ENCODE measurements at regions not wholly inside any gene's neighbourhood (a gene's known extent, or its start where the extent isn't known, plus 50 kb on each side); places are given as distances from the start of the nearest gene placed in this dataset.
A peak's percentile ranks its signal among the peaks of the same experiment; 100 is the strongest.

DNA sequence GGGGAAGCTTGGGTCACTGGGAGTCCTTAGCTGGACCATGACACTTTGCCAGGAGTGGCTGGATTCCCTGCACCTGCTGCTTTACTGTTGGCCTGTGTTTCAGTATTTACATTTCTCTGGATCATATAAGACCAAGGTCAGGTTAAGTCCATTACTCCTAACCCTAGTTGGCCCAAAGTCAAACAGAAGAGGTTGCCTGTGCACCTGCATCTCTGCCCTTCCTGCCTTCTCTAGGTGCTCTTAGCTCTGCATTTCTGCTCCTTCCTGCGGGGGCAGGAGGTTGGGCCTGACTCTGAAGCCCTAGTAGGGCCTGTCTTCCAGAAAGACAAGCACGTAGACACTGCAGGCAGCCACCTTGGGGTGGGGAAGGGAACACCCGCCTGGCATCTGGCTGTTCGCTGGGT is 124.3 kb downstream of the RPLP1 start:
- DNase-seq = no peak

DNA sequence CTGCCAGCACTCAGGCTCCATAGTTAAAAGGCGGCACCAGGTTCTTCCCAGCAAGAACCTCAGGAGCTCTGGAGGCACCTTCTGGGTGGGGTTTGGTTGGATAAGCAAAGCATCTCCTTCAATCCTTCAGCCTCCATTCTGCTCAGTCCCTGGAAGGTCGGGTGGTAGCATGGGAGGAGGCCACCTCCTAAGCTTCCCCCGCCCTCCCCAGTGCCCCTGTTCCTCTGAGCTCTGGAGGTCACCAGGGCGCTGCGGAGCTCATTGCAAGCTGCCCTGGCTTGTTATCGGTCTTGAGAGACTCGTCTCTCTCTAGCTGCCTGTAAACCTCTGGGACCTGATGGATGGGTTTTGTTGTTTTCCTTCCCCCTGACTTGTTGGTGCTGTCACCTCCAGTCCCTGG is 124.8 kb downstream of the RPLP1 start:
- no peak for DNase-seq

DNA sequence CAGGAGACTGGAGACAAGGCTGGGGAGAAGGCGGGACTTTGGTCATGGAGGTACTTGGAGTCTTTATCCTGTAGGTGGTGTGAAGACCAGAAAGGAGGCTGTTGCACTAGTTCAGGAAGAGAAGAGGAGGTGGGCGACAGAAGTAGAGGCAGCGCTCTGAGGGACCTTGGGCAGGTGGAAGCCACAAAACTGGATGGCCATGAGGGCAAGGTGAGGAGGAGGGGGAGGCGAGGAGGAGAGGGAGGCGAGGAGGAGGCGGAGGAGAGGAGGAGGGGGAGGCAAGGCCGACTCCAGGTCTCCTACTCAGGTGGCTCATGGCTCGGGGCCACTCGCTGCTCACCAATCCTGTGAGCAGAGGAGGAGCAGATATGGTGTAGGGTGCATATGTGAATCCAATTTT is 125.6 kb downstream of the RPLP1 start:
- DNase-seq = no peak

DNA sequence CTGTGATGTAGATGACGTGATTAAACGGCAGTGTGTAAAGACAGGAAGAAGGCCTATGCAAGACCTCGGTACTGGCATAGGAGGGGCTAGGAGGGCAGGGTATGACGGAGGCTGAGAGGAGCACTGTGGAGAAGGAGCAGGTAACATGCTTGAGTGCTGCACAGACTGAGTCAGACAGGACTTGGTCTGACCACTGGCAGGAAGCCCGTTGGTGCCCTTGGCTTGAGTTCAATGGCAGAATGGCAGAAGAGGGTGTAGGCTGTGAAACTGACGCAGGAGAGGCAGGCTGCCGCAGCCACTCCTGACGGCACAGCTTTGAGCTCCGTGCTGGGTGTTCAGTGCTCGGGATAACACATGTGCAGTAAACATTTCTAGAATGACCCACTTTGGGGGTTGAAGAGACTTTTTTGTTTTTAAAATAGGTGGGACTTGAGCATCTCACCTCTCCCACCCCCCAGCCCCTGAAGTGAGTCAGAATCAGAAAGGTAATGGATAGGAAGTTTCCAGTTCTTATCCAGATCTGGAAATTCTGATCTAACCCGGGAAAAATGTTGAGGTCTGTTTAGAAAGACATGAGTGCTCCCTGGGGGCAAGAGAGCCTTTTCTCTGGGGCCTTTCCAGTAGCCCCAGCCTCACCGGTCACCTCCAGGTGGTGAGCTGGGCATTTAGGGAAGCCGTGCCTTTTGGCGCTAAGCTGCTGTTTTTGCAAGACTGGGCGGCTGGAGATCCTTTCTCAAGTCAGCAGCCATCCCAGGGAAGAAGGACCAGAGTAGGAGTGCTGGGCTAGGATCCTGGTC is 126.4 kb downstream of the RPLP1 start:
- DNase-seq = no peak

DNA sequence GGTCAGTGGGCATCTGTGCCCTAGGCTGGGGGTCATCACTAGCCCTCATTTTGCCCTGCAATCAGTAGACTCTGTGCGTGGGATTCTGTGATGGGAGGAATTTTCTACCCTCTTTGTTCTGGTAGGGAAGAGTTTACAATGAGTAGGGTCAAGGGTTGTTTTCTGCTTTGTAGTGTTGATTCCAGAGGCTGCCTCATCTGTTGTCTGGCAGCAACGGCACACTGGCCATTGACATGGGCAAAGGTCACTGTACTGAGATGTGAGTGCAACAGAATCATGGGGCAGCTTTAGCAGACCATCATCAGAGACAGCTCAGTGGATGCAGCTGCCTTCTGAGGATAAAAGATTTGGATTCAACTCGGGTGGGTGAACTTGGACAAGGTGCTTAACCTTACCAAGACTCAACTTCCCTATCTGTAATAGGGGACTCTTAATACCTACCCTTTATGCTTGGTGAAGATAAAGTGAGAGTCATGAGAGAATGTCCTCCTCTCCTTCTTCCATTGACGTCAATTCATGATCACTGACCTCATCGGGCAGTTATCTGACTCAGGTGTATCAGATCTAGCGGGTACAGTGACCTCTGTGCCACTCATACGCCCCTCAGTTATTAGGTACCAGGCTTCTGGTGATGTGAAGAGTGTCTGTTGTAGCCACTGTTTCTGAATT is 127.5 kb downstream of the RPLP1 start:
- no peak for DNase-seq

DNA sequence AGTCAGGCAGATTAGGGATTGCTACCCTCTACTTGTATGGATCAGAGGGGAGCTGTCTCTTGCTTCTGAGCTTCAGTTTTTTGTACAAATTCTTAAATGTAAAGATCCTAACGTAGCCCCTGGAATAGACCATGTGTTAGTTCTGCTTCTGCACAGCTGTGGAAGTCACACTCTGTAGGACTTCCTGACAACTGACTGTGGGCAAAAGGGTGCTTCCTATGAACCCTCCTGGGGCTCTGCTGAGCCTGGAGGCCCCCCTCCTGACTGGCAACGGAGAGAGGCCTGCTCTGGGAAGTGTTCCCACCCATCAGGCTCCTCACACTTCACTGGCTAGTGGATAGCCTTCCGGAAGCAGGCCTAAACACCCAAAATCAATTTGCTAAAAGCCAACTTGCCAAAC is 131.0 kb downstream of the RPLP1 start:
- DNase-seq = peak in 1 of 3 donors; percentile 32

DNA sequence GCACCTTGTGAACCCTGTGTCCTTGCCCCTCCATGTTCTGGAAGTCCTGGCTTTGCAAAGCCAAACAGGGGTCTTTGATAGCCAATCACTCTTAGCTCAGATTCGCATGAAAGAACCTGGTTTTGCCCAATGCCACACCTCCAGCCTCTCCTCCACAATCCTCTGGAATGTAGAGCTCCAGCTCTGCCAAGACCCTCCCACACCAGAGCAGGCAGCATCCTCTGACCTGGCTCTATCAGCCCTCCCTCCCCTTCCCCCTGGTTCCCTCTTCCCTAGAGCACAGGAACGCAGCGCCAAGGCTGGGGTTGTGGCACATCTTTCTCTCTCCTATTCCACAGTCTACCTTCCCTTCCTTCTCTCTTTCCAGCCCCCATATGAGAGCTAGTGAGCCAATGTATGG is 133.3 kb downstream of the RPLP1 start:
- no peak for DNase-seq

DNA sequence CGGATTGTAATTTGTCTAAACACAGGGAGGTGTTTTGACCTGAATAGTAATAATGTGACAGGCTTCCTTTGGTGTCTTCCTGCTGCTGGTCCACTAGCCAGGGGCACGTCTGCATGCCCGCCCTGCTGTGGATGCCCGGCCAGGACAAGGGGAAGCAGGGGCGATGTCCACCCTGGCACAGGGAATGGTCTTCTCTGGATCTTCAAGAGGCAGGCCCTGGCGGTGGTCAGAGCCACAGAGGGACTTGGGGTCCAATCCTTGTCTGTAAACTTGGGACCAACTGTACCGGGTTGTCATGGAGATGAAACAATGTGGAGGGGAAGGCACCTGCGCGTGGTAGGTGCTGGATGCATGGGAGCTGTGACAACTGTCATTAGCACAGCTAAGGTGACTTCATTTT is 134.1 kb downstream of the RPLP1 start:
- no peak for DNase-seq

DNA sequence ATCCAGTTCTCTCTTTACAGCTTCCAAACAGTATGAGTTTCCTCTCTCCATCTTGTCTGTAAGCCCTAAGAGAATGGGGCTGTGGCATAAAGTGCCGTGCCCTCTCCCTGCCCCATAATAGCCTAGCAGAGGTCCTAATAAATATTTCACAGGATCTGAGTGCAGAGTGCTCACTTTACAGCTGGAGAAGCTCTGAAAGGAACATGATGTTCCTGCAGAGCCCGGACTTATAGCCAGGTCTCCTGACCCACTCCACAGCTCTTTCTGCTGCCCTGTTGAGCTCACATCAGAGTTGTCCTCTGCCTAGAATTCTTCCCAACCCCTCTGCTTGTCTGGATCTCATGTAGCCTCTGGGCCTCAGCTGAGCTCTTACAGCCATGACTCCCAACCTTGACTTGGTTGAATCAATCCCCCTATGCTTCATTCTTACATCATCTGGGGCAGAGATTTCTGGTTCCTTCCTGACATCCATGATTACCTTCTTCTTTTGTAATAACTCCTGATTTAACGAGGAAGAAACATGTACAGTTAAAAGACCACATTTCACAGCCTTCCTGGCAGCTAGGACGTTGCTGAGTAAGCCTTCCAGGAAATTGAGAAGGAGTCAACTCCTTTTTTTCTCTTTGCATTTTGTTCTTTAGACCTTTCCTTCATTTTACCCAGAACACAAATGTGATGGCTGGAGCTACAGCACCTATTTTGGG is 135.3 kb downstream of the RPLP1 start:
- no peak for DNase-seq

DNA sequence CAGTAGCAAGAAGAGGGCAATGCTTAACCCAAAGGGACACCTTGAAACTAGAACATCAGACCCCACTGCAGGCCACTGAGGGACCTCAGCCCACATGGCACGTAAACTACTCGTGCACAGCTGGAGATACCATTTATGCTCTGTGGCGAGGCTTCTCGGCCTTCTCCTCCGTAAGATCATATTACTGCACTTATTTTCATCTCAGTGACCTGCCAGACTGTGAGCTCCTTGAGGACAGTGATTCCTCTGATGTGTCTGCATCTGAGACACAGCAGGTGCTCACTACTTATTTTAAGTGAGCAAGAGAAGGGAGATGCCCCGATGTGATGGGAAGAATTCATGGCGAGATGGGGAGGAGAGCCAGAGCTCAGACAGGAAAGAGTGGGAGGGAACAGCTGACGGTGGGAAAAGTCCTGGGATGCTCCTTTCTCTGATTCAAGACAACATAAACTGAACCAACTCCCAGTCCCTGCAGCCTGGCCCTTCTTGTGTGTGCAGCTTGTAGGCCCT is 137.6 kb downstream of the RPLP1 start:
- peak; percentile 27 to 44 (median 30) for DNase-seq

DNA sequence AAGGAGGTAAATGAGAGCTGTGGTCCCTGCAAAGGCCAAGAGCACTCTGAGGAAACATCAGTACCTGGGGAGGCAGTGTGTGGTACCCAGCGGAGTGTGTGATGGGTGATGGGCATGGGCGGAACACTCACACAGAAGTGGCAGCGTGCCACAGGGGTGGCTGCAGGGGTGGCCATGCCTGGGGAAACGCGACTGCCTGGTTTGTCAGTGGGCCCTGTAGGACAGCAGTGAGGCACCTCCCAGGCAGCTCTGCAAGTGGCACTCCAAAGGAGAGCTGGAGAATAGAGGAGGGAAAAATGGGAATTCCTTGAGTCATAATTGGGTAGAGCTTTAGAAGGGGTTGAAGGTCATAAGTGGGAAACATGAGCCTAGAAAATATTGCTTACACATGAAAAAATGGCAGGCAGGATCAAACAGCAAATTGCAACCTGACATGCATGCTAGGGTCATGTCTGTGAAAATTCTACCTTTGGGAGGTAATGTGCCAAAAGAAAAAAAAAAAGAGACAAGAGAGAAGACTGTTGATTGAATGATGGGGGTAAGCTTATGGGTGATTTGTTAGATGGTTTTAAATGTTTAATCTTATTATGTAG is 138.4 kb downstream of the RPLP1 start:
- DNase-seq = no peak

DNA sequence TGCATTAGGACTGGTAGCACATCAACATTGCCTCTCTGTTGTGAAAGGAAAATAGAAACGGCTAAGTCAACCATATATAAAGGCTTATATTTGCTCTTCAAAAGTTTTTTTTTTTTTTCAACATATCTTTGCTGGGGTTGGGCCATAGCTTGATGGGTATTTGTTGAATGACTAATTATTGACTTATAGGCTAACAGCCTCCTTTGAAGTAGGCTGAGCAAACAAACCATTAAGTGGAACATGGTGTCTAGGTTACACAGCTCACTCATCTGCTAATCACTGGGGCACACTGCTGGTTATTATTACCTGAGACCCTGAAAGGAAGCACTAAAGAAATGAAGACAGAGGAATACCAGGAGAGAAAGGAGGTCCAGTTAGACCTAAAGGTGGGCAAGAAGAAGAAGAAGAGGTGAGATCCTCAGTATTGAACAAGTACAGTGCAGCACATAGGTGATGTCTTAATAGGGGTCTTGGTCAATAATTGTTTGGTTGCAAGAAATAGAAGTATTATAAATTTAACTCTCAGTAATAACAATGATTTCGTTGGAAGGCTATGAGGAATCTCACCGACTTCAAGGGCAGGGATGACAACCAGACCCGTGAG is 139.4 kb downstream of the RPLP1 start:
- no peak for DNase-seq

DNA sequence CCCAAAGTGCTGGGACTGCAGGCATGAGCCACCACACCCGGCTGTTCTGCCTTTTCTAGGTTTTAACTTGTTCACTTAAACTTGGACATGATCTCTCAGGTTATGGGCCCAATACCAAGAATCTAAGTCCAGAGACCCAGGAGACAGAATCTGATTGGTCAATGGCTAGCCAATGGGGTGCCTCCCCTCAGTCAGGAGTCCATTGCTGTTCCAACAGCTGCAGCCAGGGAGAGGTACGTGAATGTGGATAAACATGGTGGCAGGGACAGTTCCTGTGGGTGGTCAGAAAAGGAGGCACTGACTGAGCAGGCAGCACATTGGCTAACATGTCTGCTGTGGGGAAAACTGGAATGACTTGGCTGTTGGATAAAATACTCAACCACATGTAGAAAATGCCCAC is 140.3 kb downstream of the RPLP1 start:
- no peak for DNase-seq

DNA sequence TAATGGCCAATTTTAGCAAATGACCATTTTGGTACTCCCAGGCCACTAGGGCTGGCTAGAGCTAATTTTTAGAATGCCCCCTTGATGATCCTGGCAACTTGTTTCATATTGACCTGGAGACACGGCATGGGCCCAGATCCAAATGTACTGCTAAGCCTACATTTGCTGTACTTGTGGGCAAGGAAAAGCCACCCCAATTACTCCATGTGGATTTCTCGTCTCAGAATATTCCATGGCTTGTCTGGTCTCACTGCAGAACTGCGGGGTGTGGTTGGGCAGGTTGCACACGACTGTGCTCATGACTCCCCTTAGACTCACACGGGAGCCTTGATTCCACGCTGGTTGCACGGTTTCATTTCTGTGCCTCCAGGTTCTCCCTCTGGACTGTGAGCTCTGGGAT is 140.9 kb downstream of the RPLP1 start:
- DNase-seq = no peak

DNA sequence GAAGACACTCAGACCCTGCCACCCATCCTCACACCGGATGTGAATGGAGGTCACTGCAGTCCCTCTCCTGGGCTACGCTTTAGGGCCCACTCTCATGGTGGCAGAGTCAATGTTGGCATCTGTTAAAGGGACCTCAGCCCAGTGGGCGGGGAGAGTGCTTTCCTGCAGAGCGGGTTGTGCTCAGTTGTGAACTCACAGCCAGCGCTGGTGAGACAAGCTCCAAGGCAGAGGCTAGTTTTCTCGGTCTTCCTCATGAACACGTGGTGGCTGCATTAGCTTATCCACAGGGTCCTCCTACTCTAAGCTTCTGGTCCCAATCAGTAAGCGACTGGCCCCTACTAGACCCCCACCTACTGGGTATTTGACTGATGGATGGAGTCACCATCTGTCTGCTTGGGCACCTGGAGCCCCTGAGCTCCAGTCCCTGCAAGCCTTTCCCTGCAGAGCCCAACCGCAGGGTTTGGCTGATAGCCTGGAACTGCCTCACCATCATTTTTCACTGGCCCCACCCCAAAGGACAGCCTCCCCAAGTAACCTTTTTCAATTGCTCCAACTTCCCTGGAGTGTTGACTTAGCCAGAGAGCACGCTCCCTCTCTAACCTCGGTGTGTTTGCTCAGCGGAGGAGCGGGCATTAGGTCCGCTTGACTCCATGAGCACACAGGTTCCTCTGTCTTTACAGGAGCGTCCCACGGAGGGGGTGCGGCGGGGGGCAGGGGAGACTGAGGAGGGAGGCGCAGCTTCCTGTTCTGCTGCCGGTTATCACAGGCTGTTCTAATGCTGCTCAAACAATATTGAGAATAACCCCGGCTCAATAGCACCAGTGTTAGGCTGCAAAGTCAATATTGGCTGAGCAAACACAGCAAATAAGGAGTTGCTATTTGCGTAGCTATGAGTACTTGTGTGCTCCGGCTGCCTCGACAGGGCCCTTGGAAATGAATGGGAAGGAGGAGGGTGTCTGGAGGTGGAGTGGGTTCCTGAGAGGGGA is 141.7 kb downstream of the RPLP1 start:
- DNase-seq = peak; percentile 62 to 82 (median 79)

DNA sequence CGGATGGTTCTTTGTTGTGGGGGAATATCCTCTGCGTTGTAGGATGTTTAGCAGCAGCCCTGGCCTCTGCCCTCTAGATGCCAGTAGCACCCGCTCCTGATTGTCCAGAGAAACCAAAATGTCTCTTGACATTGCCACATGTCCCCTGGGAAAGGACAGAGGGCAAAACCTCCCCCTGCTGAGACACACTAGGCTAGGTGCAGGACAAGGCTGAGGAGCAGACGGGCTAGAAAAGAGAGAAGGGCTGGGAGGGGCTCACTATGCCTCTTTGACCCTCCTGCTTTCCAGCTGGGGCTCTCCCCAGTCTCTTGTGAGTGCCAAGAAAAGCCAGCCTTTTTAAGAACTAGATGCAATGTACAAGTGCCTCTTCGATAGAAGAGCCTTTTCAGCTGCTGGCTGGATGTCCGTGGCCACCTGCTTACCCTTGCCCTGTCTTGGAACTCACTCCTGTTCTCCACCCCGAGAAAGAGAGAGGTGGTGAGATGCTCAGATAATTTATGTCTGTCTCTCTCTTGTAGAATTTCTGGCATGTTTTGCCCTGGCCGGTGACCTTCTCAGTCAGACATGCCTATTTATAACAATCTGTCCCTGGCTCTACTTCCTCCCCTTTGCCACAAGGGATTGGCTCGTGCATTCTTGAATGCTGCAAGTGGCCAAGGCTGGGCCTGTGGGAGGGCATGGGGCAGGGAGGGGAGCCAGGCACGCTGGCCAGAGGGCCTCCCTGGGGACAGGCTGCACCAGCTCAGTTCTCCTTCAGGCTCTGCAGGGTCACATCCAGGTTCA is 142.6 kb downstream of the RPLP1 start:
- DNase-seq = peak; percentile 48 to 59 (median 50)

DNA sequence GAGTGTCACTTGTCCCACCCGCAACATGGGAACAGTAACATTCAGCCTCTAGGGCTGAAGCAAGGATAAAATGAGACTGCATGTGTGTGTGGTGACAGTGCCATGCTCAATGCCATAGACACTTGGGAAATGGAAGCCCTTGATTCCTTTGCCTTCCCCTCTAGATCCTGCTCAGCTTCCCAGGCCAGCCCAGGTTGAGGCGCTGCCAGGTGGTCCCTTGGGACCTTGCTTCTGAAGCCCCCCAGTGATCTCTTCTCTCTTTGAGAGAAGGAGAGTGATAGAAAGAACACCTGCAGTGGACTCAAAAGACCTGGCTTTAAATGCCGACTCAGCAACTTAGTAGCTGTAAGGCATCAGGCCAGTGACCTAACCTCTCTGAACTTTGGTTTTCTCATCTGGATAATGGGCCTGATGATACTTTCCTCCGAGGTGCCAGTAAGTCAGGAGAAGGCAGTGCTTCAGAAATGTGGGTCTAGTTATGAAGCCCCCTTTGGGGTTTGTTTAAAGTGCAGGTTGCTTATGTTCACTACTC is 144.5 kb downstream of the RPLP1 start:
- DNase-seq = no peak

DNA sequence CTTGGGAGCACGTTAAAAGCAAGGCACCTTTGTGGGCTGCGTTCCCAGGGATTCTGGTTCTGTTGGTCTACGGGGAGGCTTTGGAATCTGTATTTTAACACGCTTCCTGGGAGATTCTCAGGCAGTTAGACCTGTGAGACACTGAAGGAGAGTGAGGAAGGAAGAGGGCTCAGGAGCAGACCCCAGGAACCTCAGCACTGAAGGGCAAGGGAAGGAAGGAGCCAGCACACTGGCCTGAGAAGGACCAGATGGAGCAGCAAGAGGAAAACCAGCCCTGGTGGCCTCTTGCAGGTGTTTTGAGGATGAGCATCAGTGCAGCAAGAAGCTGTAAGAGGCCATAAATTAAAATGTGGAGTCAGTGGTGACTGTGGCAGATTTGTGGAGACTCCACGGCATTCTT is 146.7 kb downstream of the RPLP1 start:
- no peak for DNase-seq

DNA sequence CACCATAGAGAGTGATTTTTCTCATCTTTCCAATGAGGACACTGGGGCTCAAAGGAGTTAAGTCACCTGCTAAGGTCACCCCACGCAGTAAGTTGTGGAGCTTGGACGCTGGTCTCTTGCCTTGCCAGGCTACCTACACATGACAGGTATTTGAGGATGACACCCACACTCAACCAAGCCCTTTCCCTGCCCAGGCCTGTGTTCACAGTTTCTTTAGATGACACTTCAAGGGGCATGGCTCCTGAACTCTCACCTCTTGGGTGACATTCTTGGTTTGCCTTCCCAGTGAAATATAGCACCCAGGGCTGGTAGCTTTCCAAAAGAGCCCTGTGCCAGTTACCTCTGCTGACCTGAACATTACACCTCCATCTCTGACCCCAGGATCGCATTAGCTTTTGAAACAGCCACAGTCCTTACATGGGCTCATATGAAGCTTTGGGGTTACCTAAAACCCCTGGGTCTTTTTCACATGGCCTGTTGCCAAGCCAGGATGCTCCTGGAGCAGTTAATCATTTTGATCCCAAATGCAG is 148.0 kb downstream of the RPLP1 start:
- no peak for DNase-seq
